AG04450 (cell line): ENCODE measurements at regions not wholly inside any gene's neighbourhood (a gene's known extent, or its start where the extent isn't known, plus 50 kb on each side); places are given as distances from the start of the nearest gene placed in this dataset.
A peak's percentile ranks its signal among the peaks of the same experiment; 100 is the strongest.

Experiments
- CTCF ChIA-PET: fragments of 300-600, 350-600 bp; formaldehyde crosslinking; extraction: SDS; loops from one replicate; lab custom pipeline; 2022; ENCODE audit warnings: antibody characterized with exemption, inconsistent platforms; lab: Charles Lee
- POLR2A ChIA-PET: fragments of 350-600 bp; formaldehyde crosslinking; extraction: SDS; loops from one replicate; lab custom pipeline; 2021; ENCODE audit warnings: antibody characterized with exemption, inconsistent platforms; lab: Yijun Ruan, JAX
- DNase-seq: peaks from one replicate; pipeline ENCODE4 v3.0.0-alpha.2; 2011; ENCODE audit warnings: low read depth, low spot score
- H3K27ac ChIP-seq: one replicate; pipeline ENCODE4 v1.5.1; 2012; ENCODE audit warnings: low read depth, low read length, control low read depth
- H3K27me3 ChIP-seq: one replicate; pipeline ENCODE4 v1.6.0; 2012; ENCODE audit warnings: low read length; ENCODE audit not compliant: control insufficient read depth, insufficient read depth
- H3K4me3 ChIP-seq: 2 replicates; pipeline ENCODE4 v1.5.1; 2011; ENCODE audit warnings: mild to moderate bottlenecking, low read depth, low read length, control low read depth
- H3K9me3 ChIP-seq: 2 replicates; pipeline ENCODE4 v1.5.1; 2012; ENCODE audit warnings: low read length; ENCODE audit not compliant: control insufficient read depth, insufficient read depth
- TF ChIP-seq, protein P1 (sequence below): IDR thresholded peaks from 2 replicates; pipeline ENCODE4 v1.5.1; 2011; ENCODE audit warnings: low read depth, low read length, control low read depth, inconsistent platforms

DNA sequence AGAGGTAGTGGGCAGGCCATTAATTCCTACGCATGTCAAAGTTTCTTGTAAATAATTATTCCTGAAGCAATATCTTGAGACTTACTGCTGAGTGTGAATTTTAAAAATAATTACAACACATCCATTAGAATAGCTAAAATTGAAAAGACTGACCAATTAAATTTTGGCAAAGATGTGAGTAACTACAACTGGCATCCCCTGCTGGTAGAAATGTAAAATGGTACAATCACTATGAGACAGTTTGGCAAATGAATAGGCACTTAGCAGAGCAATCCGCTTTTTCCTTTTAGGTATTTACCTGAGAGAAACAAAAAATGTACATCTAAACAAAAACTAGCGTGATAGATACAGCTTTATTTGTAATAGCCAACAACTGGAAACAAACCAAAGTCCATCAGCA lies 798.9 kb downstream of the BRINP3 start:
- no peaks in the 10 kb centered on the region for H3K9me3 ChIP-seq
- POLR2A ChIA-PET, result no interaction called here
- CTCF ChIA-PET, result no interaction called here
- no peak overlapping the region for H3K27ac ChIP-seq
- H3K27me3 ChIP-seq, result no peaks in the 10 kb centered on the region
- no peak for DNase-seq
- TF ChIP-seq, protein P1, sequence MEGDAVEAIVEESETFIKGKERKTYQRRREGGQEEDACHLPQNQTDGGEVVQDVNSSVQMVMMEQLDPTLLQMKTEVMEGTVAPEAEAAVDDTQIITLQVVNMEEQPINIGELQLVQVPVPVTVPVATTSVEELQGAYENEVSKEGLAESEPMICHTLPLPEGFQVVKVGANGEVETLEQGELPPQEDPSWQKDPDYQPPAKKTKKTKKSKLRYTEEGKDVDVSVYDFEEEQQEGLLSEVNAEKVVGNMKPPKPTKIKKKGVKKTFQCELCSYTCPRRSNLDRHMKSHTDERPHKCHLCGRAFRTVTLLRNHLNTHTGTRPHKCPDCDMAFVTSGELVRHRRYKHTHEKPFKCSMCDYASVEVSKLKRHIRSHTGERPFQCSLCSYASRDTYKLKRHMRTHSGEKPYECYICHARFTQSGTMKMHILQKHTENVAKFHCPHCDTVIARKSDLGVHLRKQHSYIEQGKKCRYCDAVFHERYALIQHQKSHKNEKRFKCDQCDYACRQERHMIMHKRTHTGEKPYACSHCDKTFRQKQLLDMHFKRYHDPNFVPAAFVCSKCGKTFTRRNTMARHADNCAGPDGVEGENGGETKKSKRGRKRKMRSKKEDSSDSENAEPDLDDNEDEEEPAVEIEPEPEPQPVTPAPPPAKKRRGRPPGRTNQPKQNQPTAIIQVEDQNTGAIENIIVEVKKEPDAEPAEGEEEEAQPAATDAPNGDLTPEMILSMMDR, result peak; percentile 28; the same call in 1 of the 2 replicates
- H3K4me3 ChIP-seq, result no peak overlapping the region

DNA sequence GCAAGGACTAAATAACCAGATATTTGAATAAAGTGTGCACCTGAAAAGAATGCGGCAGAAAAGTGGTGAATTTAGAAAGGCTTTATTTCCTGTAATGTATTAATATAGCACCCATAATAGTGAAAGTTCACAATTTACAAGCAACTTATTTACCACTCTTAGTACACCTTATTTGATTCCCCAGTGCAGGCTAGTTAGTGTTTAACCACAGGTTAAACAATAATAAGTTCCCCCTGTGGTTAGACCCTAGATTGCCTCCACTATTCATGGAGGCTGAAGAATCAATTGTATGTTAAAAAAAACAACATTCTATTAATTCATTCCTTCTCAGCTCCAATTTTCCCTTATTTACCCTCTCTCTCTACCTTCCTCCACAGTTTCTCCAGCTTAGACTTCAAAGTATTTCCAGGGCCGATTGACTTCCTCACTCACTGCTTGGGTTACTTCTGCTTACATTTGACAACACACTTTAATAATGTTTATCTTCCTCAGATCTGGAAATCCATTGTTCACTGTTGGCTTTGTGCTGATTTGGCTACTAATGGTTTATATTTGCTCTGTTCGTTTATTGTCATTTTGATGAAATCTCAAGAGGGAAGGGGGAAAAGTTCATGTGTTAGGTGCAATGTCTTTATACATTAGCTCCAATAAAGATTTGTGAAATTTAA lies 796.3 kb downstream of the BRINP3 start:
- no peaks in the 10 kb centered on the region for H3K27me3 ChIP-seq
- no peak for DNase-seq
- CTCF ChIA-PET, result no interaction called here
- TF ChIP-seq, protein P1, result no peak
- no peak overlapping the region for H3K27ac ChIP-seq
- no peak overlapping the region for H3K4me3 ChIP-seq
- H3K9me3 ChIP-seq, result no peaks in the 10 kb centered on the region
- POLR2A ChIA-PET, result no interaction called here

DNA sequence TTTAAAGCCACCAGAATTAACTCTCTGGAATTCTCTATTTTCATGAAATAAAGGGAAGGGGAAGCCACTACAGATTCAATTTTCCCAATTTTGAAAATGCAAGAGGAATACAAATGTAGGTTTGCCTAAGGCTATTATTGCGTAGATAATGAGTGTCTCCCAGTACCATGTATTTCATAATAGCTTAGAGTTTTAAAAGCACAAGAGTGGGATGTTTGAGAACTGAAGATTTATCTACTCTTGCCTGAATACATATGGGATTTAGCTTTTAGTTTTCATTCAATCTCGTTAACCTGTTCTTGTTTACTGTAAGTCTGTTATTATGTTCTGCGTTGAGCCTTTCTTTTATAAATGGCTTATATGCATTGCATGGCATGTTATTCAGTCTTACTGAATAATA lies 795.1 kb downstream of the BRINP3 start:
- Histone ChIP-seq H3K27ac (no peak overlapping the region), H3K9me3 (no peaks in the 10 kb centered on the region), H3K27me3 (no peaks in the 10 kb centered on the region), H3K4me3 (no peak overlapping the region)
- ChIA-PET POLR2A (no interaction called here), CTCF (no interaction called here)
- no peak for DNase-seq
- TF ChIP-seq, protein P1, result no peak

DNA sequence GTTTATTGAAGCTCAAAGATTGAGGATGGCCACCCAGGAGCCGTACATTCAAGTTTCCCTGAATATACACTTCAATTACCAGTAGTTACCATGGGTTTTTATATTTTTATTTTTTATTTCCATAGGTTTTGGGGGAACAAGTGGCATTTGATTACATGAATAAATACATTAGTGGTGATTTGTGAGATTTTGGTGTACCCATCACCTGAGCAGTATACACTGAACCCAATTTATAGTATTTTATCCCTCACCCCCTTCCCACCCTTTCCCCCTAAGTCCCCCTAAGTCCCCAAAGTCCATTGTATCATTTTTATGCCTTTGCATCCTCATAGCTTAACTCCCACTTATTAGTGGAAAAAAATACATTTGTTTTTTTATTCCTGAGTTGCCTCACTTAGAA lies 791.4 kb downstream of the BRINP3 start:
- ChIA-PET POLR2A (no interaction called here), CTCF (no interaction called here)
- H3K27ac ChIP-seq, result no peak overlapping the region
- no peaks in the 10 kb centered on the region for H3K9me3 ChIP-seq
- H3K4me3 ChIP-seq, result no peak overlapping the region
- TF ChIP-seq, protein P1, result no peak
- no peak for DNase-seq
- H3K27me3 ChIP-seq, result no peaks in the 10 kb centered on the region

DNA sequence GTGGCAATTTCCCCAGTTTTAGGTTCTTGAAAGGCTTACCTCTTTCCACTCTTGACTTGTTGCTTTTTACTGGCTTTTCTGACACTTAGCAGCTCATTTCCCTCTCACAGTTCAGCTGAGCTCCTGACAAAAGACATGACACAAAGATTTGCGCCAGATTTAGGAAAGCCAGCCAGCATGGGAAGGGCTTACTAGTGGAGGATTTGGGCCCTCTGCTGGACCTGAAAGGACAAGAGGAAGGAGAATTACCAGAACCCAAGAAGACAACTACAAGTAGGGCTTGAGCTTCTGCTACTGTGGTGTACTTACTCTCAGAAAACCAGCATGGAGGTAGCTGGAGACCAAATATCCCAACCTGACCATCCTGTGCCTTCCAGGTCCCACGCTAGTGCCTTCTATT lies 784.5 kb downstream of the BRINP3 start:
- H3K27me3 ChIP-seq, result no peaks in the 10 kb centered on the region
- ChIA-PET POLR2A (no interaction called here), CTCF (no interaction called here)
- H3K27ac ChIP-seq, result no peak overlapping the region
- DNase-seq, result no peak
- TF ChIP-seq, protein P1, result no peak
- H3K9me3 ChIP-seq, result peaks cover 11% of the 10 kb centered on the region
- no peak overlapping the region for H3K4me3 ChIP-seq
